Upper lobe of right lung (tissue), 1 donor: ENCODE measurements at regions not wholly inside any gene's neighbourhood (a gene's known extent, or its start where the extent isn't known, plus 50 kb on each side); places are given as distances from the start of the nearest gene placed in this dataset.

Experiments used
- ATAC-seq: fragments of 200-7000 bp; cut with Tn5 transposase; one replicate; pipeline ENCODE4 v1.9.1; 2020; ENCODE audit warnings: mild to moderate bottlenecking, moderate library complexity
- DNase-seq: peaks from one replicate; pipeline ENCODE4 v3.0.0-alpha.2; 2020
- H3K27ac ChIP-seq: fragments of 200-600 bp; one replicate; pipeline ENCODE4 v1.8.0; 2022
- H3K27me3 ChIP-seq: fragments of 200-600 bp; one replicate; pipeline ENCODE4 v1.8.0; 2022; ENCODE audit warnings: mild to moderate bottlenecking
- H3K36me3 ChIP-seq: fragments of 200-600 bp; one replicate; pipeline ENCODE4 v1.8.0; 2022
- H3K4me1 ChIP-seq: fragments of 200-600 bp; one replicate; pipeline ENCODE4 v1.8.0; 2022
- H3K4me3 ChIP-seq: fragments of 200-600 bp; one replicate; pipeline ENCODE4 v1.8.0; 2022; ENCODE audit warnings: mild to moderate bottlenecking
- H3K9me3 ChIP-seq: fragments of 200-600 bp; one replicate; pipeline ENCODE4 v1.8.0; 2022
- CTCF ChIP-seq: fragments of 200-600 bp; IDR thresholded peaks from one replicate; pipeline ENCODE4 v1.8.0; 2022; ENCODE audit warnings: antibody characterized with exemption
- intact Hi-C: fragments of 100-400 bp; cut with DNase I; formaldehyde crosslinking; loops from one replicate; pipeline ENCODE4 v1.11.0; 2022
- donor health status: DM: no; HTN: yes; CAD: no; lungs with severe emphysema.

DNA sequence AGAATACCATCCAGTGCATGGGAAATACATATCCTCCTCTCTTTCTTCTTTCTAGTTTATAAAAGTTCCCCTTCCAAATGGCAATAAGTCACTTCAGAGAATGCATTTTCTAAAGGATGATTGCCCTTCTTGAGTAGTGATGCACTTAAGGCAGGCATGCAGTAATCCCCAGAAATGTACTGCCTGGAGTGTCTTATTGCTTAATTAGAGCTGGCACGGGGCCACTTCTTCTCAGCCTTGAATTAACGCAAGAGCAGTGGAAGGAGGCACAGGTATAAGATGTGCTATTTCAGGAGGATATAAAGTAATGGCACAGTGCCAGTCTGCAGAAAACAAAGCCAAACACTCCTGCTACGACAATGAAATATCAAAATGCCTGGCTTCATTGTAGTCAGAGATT, 371.4 kb upstream of the FAM241A start:
- Histone ChIP-seq H3K36me3 (no peaks in the 10 kb centered on the region), H3K27ac (no peak overlapping the region), H3K4me3 (no peak overlapping the region), H3K9me3 (no peaks in the 10 kb centered on the region), H3K4me1 (no peaks in the 10 kb centered on the region), H3K27me3 (no peaks in the 10 kb centered on the region)
- TF ChIP-seq CTCF = no peak
- ATAC-seq = peak; percentile 65
- intact Hi-C loops = no loop called here
- DNase-seq = no peak

- ATAC-seq = no peak
- H3K4me1 ChIP-seq = no peaks in the 10 kb centered on the region
Measured at GRCh38 chr4:111775556-111776297, 369.5 kb upstream of the FAM241A start.

GRCh38 chr4:111776561-111776960, 368.7 kb upstream of the FAM241A start:
- Histone ChIP-seq H3K9me3 (no peaks in the 10 kb centered on the region), H3K36me3 (no peaks in the 10 kb centered on the region), H3K27me3 (no peaks in the 10 kb centered on the region), H3K4me1 (no peaks in the 10 kb centered on the region), H3K4me3 (no peak overlapping the region), H3K27ac (no peak overlapping the region)
- ATAC-seq = no peak
- no peak for TF ChIP-seq CTCF
- intact Hi-C loops = no loop called here
- DNase-seq = no peak

More at GRCh38 chr4:111775556-111776297, 369.5 kb upstream of the FAM241A start:
- no peaks in the 10 kb centered on the region for H3K9me3 ChIP-seq
- no peak overlapping the region for H3K4me3 ChIP-seq
- TF ChIP-seq CTCF = no peak
- no peak for DNase-seq
- H3K36me3 ChIP-seq = no peaks in the 10 kb centered on the region
- no peaks in the 10 kb centered on the region for H3K27me3 ChIP-seq
- intact Hi-C loops = no loop called here
- no peak overlapping the region for H3K27ac ChIP-seq

DNA sequence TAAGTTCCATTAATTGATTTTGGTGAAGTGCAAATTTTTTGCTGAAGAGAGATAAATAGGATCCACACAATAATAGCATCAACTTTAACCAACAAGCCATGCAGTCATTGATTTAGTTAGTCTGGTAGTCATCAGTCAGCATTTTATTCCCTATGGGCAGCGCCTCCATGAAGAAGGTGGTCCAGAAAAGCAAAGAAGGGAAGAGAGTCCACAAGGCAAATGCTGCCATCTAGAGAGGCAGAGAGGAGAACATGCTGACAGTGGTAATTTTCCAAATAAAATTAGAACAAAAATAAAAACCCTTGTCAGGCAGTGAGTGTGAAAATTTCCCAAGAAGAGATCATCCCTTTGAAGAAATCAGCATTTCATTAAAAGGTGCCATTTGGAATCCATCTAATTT, 366.7 kb upstream of the FAM241A start:
- no peak for ATAC-seq
- intact Hi-C loops = no loop called here

DNA sequence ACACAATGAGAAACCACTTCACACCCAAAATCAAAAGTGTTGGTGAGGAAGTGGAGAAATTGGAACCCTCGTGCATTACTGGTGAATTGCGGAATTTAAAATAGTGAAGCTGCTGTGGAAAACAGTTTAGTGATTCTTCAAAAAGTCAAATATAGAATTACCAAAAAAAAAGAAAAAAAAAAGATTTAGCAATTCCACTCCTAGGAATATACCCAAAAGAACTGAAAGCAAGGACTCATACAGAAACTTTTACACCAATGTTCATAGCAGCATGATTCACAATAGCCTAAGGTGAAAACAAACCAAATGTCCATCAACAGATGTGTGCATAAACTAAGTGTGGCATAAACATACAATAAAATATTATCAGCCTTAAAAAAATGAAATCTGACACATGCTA, 364.3 kb upstream of the FAM241A start:
- DNase-seq = no peak
- Histone ChIP-seq H3K27me3 (no peaks in the 10 kb centered on the region), H3K27ac (no peak overlapping the region), H3K36me3 (no peaks in the 10 kb centered on the region), H3K9me3 (no peaks in the 10 kb centered on the region), H3K4me1 (no peaks in the 10 kb centered on the region), H3K4me3 (no peak overlapping the region)
- intact Hi-C loops = no loop called here
- TF ChIP-seq CTCF = no peak
- ATAC-seq = no peak

More for the DNA sequence above, 366.7 kb upstream of the FAM241A start:
- H3K27me3 ChIP-seq = no peaks in the 10 kb centered on the region
- no peak overlapping the region for H3K4me3 ChIP-seq
- DNase-seq = no peak
- H3K36me3 ChIP-seq = no peaks in the 10 kb centered on the region
- peak; percentile 18 for TF ChIP-seq CTCF
- no peaks in the 10 kb centered on the region for H3K4me1 ChIP-seq
- no peaks in the 10 kb centered on the region for H3K9me3 ChIP-seq
- H3K27ac ChIP-seq = no peak overlapping the region

DNA sequence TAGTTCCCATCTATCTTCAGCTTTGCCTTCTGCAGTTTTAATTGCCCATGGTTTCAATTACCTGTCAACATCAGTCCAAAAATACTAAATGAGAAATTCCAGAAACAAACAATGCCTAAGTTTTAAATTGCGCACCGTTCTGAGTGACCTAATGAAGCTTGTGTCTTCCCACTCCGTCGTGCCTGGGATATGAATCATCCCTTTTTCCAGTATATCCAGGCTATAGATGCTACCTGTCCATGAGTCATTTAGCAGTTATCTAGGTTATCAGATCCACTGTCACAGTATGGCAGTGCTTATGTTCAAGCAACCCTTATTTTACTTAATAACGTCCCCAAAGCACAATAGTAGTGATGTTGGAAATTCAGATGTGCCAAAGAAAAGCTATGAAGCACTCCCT, 363.6 kb upstream of the FAM241A start:
- no peaks in the 10 kb centered on the region for H3K9me3 ChIP-seq
- no peaks in the 10 kb centered on the region for H3K36me3 ChIP-seq
- no peak for TF ChIP-seq CTCF
- no peak overlapping the region for H3K4me3 ChIP-seq
- DNase-seq (no peak), ATAC-seq (no peak)
- H3K4me1 ChIP-seq = no peaks in the 10 kb centered on the region
- no peaks in the 10 kb centered on the region for H3K27me3 ChIP-seq
- H3K27ac ChIP-seq = no peak overlapping the region
- intact Hi-C loops = no loop called here
